Vagina (tissue), 2 donors: ENCODE measurements at regions not wholly inside any gene's neighbourhood (a gene's known extent, or its start where the extent isn't known, plus 50 kb on each side); places are given as distances from the start of the nearest gene placed in this dataset.

Experiments
- DNase-seq, 2 donors: peaks; one replicate each; pipeline ENCODE4 v3.0.0-alpha.2; 2017; ENCODE audit errors: extremely low spot score in 2 of 2
- H3K27ac ChIP-seq: fragments of 200-600 bp; sonication (generic); one replicate; pipeline ENCODE4 v1.5.1; 2019
- H3K27me3 ChIP-seq: fragments of 200-600 bp; sonication (generic); one replicate; pipeline ENCODE4 v1.5.1; 2019
- H3K36me3 ChIP-seq, 2 donors: fragments of 200-600 bp; sonication (generic); one replicate each; pipeline ENCODE4 v1.5.1; 2017 to 2019
- H3K4me1 ChIP-seq: fragments of 200-600 bp; sonication (generic); one replicate; pipeline ENCODE4 v1.5.1; 2019
- H3K4me3 ChIP-seq, 2 donors: fragments of 200-600 bp; sonication (generic); 1 replicate in 1 of 2; 2 replicates in 1 of 2; pipeline ENCODE4 v1.5.1; 2016 to 2019
- H3K9me3 ChIP-seq: fragments of 200-600 bp; sonication (generic); one replicate; pipeline ENCODE4 v1.5.1; 2019
- POLR2A ChIP-seq, 2 donors: fragments of 450-650 bp; IDR thresholded peaks; one replicate each; pipeline ENCODE4 v1.6.1; 2017; ENCODE audit warnings: antibody characterized with exemption in 2 of 2, mild to moderate bottlenecking in 2 of 2, moderate library complexity in 2 of 2
- POLR2AphosphoS5 ChIP-seq, 2 donors: sonication (generic); formaldehyde crosslinking; IDR thresholded peaks; one replicate each; pipeline ENCODE4 v1.9.0; 2017; ENCODE audit warnings: antibody characterized with exemption in 2 of 2, mild to moderate bottlenecking in 2 of 2, low read depth in 1 of 2; ENCODE audit not compliant: insufficient read depth in 1 of 2
- intact Hi-C: fragments of 100-400 bp; cut with DNase I; formaldehyde crosslinking; loops from one replicate; pipeline ENCODE4 v1.15.1; 2023
- TF ChIP-seq, protein P1 (sequence below), 3 experiments: fragments of 450-650 bp in 2 of 3; fragments of 200-600 bp in 1 of 3; sonication (generic) in 1 of 3; IDR thresholded peaks; one replicate each; pipeline ENCODE4 v1.5.1; 2017 to 2019; ENCODE audit warnings: antibody characterized with exemption in 3 of 3, mild to moderate bottlenecking in 2 of 3, moderate library complexity in 2 of 3

DNA sequence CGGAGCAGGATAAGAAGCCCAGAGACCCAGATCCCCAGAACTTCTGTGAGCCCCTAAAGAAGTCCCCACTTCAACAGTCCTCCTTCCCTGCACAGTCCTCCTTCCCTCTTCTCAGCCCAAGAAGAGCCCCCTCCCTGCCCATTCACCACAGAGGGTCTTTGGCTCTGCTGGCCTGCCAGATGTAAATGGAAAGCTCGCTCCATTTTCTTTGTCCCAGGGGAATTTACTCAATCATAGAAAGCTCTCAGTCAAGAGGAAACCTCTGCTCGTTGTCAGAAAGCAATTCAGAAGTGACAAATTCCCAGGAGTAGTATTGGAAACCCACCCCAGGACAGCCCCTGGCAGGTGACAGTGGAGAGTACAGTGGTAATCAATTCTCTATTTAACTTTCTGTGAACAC lies 105.5 kb upstream of the SMAD3 start:
- Histone ChIP-seq H3K36me3 (no peaks in the 10 kb centered on the region), H3K27me3 (no peaks in the 10 kb centered on the region), H3K9me3 (no peaks in the 10 kb centered on the region), H3K4me3 (no peak overlapping the region), H3K4me1 (peaks cover 9% of the 10 kb centered on the region), H3K27ac (no peak overlapping the region)
- intact Hi-C loops = no loop called here
- TF ChIP-seq POLR2A (IDR thresholded peaks at IDR 0.05) (no peak), POLR2AphosphoS5 (IDR thresholded peaks at IDR 0.05; ENCODE audit: insufficient read depth in 1 of 2, low read depth in 1 of 2) (no peak)
- TF ChIP-seq, protein P1, sequence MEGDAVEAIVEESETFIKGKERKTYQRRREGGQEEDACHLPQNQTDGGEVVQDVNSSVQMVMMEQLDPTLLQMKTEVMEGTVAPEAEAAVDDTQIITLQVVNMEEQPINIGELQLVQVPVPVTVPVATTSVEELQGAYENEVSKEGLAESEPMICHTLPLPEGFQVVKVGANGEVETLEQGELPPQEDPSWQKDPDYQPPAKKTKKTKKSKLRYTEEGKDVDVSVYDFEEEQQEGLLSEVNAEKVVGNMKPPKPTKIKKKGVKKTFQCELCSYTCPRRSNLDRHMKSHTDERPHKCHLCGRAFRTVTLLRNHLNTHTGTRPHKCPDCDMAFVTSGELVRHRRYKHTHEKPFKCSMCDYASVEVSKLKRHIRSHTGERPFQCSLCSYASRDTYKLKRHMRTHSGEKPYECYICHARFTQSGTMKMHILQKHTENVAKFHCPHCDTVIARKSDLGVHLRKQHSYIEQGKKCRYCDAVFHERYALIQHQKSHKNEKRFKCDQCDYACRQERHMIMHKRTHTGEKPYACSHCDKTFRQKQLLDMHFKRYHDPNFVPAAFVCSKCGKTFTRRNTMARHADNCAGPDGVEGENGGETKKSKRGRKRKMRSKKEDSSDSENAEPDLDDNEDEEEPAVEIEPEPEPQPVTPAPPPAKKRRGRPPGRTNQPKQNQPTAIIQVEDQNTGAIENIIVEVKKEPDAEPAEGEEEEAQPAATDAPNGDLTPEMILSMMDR (IDR thresholded peaks at IDR 0.05) = no peak
- no peak for DNase-seq

DNA sequence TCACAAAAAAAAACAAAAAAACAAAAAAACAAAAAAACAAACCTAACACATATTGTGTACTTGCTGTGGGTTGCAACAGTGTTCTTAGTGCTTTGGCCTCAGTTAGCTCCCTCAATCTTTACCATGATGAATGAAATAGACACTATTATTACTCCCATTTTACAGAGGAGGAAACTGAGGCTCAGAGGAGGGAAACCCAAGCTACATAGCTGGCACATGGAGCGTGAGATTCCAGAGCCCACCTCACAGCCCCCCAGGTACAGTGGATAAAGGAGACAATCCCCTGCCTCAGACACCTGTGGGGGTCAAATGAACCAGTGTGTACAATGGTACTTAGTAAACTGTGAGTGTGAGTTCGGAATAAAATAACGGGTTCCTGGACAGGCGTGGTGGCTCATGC lies 104.9 kb upstream of the SMAD3 start:
- no peak for DNase-seq
- no peak for TF ChIP-seq POLR2A (IDR thresholded peaks at IDR 0.05)
- TF ChIP-seq, protein P1 (IDR thresholded peaks at IDR 0.05) = no peak
- TF ChIP-seq POLR2AphosphoS5 (IDR thresholded peaks at IDR 0.05; ENCODE audit: insufficient read depth in 1 of 2, low read depth in 1 of 2) = no peak
- intact Hi-C loops = no loop called here

DNA sequence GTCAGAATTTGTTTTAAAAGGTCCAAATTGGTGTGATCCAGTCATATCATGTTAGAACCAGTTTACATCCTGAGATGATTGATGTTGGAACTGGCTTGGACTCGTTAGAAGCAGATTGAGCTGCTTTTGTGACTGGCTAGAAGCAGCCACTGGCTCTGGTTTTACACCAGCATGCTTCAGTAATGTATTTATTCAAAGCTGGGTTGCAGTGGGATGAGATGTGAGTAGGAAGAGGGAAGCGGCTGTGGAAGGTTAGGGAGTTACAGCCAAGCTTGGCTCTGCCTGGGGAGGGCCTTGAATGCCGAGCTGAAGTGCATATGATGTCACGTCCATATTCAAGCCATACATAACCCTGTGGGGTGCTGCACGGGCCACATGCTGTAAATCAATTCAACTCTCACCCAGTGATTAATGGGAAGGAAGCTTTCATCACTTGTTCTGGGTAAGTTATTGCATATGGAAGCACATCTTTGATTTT lies 104.0 kb upstream of the SMAD3 start:
- TF ChIP-seq, protein P1 (IDR thresholded peaks at IDR 0.05) = no peak
- TF ChIP-seq POLR2AphosphoS5 (IDR thresholded peaks at IDR 0.05; ENCODE audit: insufficient read depth in 1 of 2, low read depth in 1 of 2) (no peak), POLR2A (IDR thresholded peaks at IDR 0.05) (no peak)
- Histone ChIP-seq H3K27ac (no peak overlapping the region), H3K4me3 (no peak overlapping the region), H3K36me3 (no peaks in the 10 kb centered on the region), H3K9me3 (no peaks in the 10 kb centered on the region), H3K4me1 (peaks cover 9% of the 10 kb centered on the region), H3K27me3 (no peaks in the 10 kb centered on the region)
- intact Hi-C loops = no loop called here
- DNase-seq = no peak

More for the DNA sequence above, 104.9 kb upstream of the SMAD3 start:
- H3K4me3 ChIP-seq = no peak overlapping the region
- H3K36me3 ChIP-seq = no peaks in the 10 kb centered on the region
- peaks cover 9% of the 10 kb centered on the region for H3K4me1 ChIP-seq
- H3K27me3 ChIP-seq = no peaks in the 10 kb centered on the region
- H3K9me3 ChIP-seq = no peaks in the 10 kb centered on the region
- H3K27ac ChIP-seq = no peak overlapping the region

DNA sequence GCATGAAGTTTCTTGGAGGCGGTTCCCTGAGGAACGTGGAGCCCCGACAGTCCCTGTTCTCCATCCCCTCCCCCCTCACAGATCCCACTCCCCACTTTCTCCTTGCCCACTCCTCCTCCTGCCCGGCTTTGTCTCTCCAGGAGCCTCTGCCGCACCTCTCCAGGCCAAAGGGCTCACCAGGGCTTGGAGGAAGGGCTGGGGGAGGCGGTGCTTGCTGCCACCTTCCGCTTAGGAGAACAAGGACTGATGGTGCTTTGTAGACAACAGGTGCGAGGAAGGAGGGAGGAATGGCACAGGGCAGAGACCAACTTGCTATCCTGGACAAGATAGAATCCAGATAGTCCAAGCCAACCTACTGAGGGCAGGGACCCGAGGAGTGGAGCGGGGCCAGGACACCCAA lies 103.5 kb upstream of the SMAD3 start:
- Histone ChIP-seq H3K27ac (no peak overlapping the region), H3K27me3 (no peaks in the 10 kb centered on the region), H3K9me3 (no peaks in the 10 kb centered on the region), H3K4me1 (peaks cover 9% of the 10 kb centered on the region), H3K4me3 (no peak overlapping the region), H3K36me3 (no peaks in the 10 kb centered on the region)
- TF ChIP-seq, protein P1 (IDR thresholded peaks at IDR 0.05) = no peak
- no peak for TF ChIP-seq POLR2A (IDR thresholded peaks at IDR 0.05)
- TF ChIP-seq POLR2AphosphoS5 (IDR thresholded peaks at IDR 0.05; ENCODE audit: insufficient read depth in 1 of 2, low read depth in 1 of 2) = no peak
- no peak for DNase-seq
- intact Hi-C loops = no loop called here

DNA sequence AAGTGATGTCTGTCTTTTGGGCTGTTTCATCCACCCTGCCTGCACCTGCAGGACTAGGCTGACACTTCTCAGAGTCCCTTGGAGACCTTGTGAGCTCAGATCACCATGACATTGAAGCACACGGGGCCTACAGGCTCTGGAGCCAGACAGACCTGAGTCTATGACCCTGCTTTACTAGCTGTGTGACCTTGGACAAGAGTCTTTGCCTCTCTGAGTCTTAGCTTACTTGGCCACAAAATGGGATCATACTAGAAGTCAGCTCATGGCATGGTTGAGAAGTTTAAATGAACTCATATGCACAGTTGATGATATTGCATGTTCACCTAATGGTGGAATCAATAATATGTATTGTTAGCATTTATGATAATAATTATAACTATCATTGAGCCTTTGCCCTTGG lies 102.9 kb upstream of the SMAD3 start:
- intact Hi-C loops = no loop called here
- DNase-seq = no peak
- no peaks in the 10 kb centered on the region for H3K27me3 ChIP-seq
- no peaks in the 10 kb centered on the region for H3K9me3 ChIP-seq
- H3K4me1 ChIP-seq = peaks cover 9% of the 10 kb centered on the region
- H3K27ac ChIP-seq = no peak overlapping the region
- H3K36me3 ChIP-seq = no peaks in the 10 kb centered on the region
- TF ChIP-seq, protein P1 (IDR thresholded peaks at IDR 0.05) = no peak
- TF ChIP-seq POLR2A (IDR thresholded peaks at IDR 0.05) (no peak), POLR2AphosphoS5 (IDR thresholded peaks at IDR 0.05; ENCODE audit: insufficient read depth in 1 of 2, low read depth in 1 of 2) (no peak)
- H3K4me3 ChIP-seq = no peak overlapping the region
